Esophagus muscularis mucosa (tissue), 4 donors: ENCODE measurements at regions not wholly inside any gene's neighbourhood (a gene's known extent, or its start where the extent isn't known, plus 50 kb on each side); places are given as distances from the start of the nearest gene placed in this dataset.

Source experiments
- DNase-seq: peaks from one replicate; pipeline ENCODE4 v3.0.0-alpha.2; 2017; ENCODE audit errors: extremely low spot score
- H3K27ac ChIP-seq, 4 donors: fragments of 200-600 bp; sonication (generic); replicated peaks in 1 of 4; 1 replicate in 3 of 4; 2 replicates in 1 of 4; pipeline ENCODE4 v1.5.1; 2016 to 2019; ENCODE audit warnings: mild to moderate bottlenecking in 1 of 4
- H3K27me3 ChIP-seq, 4 donors: fragments of 200-600 bp; sonication (generic); one replicate each; pipeline versions ENCODE4 v1.5.1 to v1.6.0; 2016 to 2019
- H3K36me3 ChIP-seq, 4 donors: fragments of 200-600 bp; sonication (generic); one replicate each; pipeline ENCODE4 v1.5.1; 2016 to 2019
- H3K4me1 ChIP-seq, 4 donors: fragments of 200-600 bp; sonication (generic); one replicate each; pipeline ENCODE4 v1.5.1; 2016 to 2019
- H3K4me3 ChIP-seq, 4 donors: fragments of 200-600 bp; sonication (generic); 1 replicate in 2 of 4; 2 replicates in 2 of 4; pipeline ENCODE4 v1.5.1; 2016 to 2019; ENCODE audit warnings: mild to moderate bottlenecking in 4 of 4, moderate library complexity in 1 of 4
- H3K9me3 ChIP-seq, 4 donors: fragments of 200-600 bp; sonication (generic); 1 replicate in 3 of 4; 2 replicates in 1 of 4; pipeline ENCODE4 v1.5.1; 2016 to 2019
- EP300 ChIP-seq: sonication (generic); formaldehyde crosslinking; IDR thresholded peaks from one replicate; pipeline ENCODE4 v1.6.1; 2017; ENCODE audit warnings: antibody characterized with exemption
- POLR2A ChIP-seq: fragments of 450-650 bp; IDR thresholded peaks from one replicate; pipeline ENCODE4 v1.6.1; 2017; ENCODE audit warnings: antibody characterized with exemption, moderate library complexity, mild to moderate bottlenecking, low read depth
- POLR2AphosphoS5 ChIP-seq, 2 donors: sonication (generic); formaldehyde crosslinking; IDR thresholded peaks; one replicate each; pipeline ENCODE4 v1.6.1; 2017; ENCODE audit warnings: antibody characterized with exemption in 2 of 2
- WGBS: methylation state at CpG from one replicate; pipeline ENCODE4 v1.1.5; 2018; 5-methylcytosine and 5-hydroxymethylcytosine counted together
- intact Hi-C: fragments of 100-400 bp; cut with DNase I; formaldehyde crosslinking; loops from one replicate; pipeline ENCODE4 v1.15.1; 2023
- TF ChIP-seq, protein P1 (sequence below), 3 experiments: fragments of 200-600 bp in 2 of 3; fragments of 450-650 bp in 1 of 3; sonication (generic) in 2 of 3; IDR thresholded peaks; one replicate each; pipeline ENCODE4 v1.5.1; 2017 to 2019; ENCODE audit warnings: antibody characterized with exemption in 3 of 3, mild to moderate bottlenecking in 2 of 3, moderate library complexity in 1 of 3

DNA sequence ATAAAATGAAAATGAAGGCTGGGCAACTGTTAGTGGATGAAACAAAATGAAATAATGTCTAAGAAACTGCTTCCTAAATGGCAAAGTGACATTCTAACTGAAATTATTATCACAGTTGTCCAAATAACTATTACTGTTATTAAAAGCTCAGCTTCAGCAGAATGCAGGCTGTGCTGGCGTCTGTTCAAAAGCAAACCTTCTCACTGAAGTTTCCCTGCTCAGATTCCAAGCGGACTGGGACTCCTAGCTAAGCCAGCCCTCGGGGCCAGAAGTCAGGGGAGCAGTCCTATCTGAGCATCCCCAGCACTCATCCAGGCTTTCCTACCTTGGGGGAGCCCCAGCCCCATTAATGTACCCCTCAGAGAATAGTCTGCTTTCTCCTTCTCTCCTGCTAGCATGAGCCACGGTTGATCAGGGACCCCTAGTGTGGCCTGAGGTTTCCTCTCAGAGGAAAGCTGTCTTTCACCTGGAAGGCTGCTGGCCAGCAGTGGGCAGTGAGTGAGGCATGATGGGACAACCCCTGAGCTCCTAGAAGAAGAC is 1167.3 kb downstream of the TBC1D22A start:
- DNase-seq, result peak; percentile 66
- Histone ChIP-seq H3K27me3 (peaks cover 0 to 28% (median 0%) of the 10 kb centered on the region in 4 donors), H3K4me1 (no peaks in the 10 kb centered on the region), H3K36me3 (no peaks in the 10 kb centered on the region), H3K4me3 (no peak overlapping the region), H3K27ac (no peak overlapping the region), H3K9me3 (peaks cover 0 to 3% (median 2%) of the 10 kb centered on the region in 4 donors)
- 33% methylated on average over 3 of the region's 4 CpGs for WGBS
- intact Hi-C loops, result no loop called here
- TF ChIP-seq POLR2AphosphoS5 (IDR thresholded peaks at IDR 0.05), result no peak
- TF ChIP-seq EP300, result no peak
- TF ChIP-seq, protein P1, sequence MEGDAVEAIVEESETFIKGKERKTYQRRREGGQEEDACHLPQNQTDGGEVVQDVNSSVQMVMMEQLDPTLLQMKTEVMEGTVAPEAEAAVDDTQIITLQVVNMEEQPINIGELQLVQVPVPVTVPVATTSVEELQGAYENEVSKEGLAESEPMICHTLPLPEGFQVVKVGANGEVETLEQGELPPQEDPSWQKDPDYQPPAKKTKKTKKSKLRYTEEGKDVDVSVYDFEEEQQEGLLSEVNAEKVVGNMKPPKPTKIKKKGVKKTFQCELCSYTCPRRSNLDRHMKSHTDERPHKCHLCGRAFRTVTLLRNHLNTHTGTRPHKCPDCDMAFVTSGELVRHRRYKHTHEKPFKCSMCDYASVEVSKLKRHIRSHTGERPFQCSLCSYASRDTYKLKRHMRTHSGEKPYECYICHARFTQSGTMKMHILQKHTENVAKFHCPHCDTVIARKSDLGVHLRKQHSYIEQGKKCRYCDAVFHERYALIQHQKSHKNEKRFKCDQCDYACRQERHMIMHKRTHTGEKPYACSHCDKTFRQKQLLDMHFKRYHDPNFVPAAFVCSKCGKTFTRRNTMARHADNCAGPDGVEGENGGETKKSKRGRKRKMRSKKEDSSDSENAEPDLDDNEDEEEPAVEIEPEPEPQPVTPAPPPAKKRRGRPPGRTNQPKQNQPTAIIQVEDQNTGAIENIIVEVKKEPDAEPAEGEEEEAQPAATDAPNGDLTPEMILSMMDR (IDR thresholded peaks at IDR 0.05), result no peak
- no peak for TF ChIP-seq POLR2A

DNA sequence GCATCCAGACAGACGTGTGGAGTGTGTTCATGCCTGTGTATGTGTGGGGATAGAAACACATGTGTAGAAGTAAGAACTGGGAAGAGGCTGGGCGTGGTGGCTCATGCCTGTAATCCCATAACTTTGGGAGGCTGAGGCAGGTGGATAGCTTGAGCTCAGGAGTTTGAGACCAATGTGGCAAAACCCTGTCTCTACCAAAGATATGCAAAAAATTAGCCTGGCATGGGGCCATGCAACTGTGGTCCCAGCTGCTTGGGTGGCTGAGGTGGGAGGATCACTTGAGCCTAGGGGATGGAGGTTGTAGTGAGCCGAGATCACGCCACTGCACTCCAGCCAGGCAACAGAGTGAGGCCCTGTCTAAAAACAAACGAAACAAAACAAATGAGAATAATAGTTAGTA is 1166.6 kb downstream of the TBC1D22A start:
- Histone ChIP-seq H3K36me3 (no peaks in the 10 kb centered on the region), H3K9me3 (peaks cover 0 to 7% (median 3%) of the 10 kb centered on the region in 4 donors), H3K27ac (no peak overlapping the region), H3K4me1 (no peaks in the 10 kb centered on the region), H3K27me3 (peaks cover 0 to 28% (median 0%) of the 10 kb centered on the region in 4 donors), H3K4me3 (no peak overlapping the region)
- TF ChIP-seq, protein P1 (IDR thresholded peaks at IDR 0.05), result no peak
- TF ChIP-seq POLR2AphosphoS5 (IDR thresholded peaks at IDR 0.05) (no peak), EP300 (no peak), POLR2A (no peak)
- WGBS, result 58% methylated on average over 5 of the region's 5 CpGs
- DNase-seq, result peak; percentile 21
- intact Hi-C loops, result no loop called here

DNA sequence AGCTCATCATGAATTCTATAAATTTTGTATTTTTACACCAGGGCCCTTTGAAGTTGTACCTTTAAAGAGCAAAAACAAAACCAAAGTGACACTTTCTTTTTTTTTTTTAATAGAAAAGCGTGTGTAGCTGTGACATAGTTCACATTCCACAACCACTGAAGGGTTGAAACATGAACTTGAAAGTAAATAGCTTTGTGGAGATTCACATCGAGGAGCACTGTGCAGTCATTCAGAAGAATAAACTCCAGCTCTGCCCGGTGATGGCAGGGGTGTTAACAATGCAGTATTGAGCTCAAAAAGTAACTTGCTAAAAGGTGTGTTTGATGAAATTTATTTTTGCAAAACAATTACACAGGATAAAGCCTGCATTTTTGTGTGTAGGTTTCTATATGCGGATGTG is 1166.2 kb downstream of the TBC1D22A start:
- Histone ChIP-seq H3K27me3 (peaks cover 0 to 28% (median 0%) of the 10 kb centered on the region in 4 donors), H3K36me3 (no peaks in the 10 kb centered on the region), H3K4me1 (no peaks in the 10 kb centered on the region), H3K27ac (no peak overlapping the region), H3K9me3 (peaks cover 0 to 10% (median 4%) of the 10 kb centered on the region in 4 donors), H3K4me3 (no peak overlapping the region)
- intact Hi-C loops, result no loop called here
- TF ChIP-seq, protein P1 (IDR thresholded peaks at IDR 0.05), result no peak
- WGBS, result 39% methylated on average over 4 of the region's 4 CpGs
- DNase-seq, result no peak

DNA sequence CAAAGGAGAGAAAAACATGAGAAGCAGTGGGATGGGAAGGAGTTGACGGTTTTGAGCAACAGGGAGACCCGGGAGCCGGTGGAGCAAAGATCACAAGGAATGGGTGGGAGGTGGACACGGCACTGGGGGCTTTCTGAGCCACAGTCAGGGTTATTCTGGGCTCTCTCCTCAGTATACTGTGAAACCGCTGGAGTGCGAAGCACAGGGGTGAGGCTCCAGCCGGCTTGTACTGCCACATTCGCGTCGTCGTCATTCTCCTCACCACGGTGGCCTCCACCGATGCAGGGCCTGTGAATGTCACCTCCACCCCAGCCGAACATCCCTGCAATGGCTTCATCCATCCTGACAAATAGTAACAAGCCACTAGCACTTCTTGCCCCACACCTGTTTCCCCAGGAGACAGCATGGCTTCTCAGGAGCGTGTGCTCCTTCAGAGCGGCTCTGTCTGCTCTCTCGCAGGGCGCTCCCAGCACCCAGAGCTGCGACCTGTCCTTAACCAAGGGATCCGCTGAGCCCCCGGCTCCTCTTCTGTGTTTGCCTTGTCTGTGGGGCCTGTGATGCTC is 1165.3 kb downstream of the TBC1D22A start:
- intact Hi-C loops, result no loop called here
- 89% methylated on average over 21 of the region's 21 CpGs for WGBS
- no peak for DNase-seq
- Histone ChIP-seq H3K27me3 (peaks cover 0 to 33% (median 0%) of the 10 kb centered on the region in 4 donors), H3K4me1 (no peaks in the 10 kb centered on the region), H3K4me3 (no peak overlapping the region), H3K36me3 (no peaks in the 10 kb centered on the region), H3K9me3 (peaks cover 0 to 12% (median 4%) of the 10 kb centered on the region in 4 donors), H3K27ac (no peak overlapping the region)
- no peak for TF ChIP-seq POLR2AphosphoS5 (IDR thresholded peaks at IDR 0.05)

DNA sequence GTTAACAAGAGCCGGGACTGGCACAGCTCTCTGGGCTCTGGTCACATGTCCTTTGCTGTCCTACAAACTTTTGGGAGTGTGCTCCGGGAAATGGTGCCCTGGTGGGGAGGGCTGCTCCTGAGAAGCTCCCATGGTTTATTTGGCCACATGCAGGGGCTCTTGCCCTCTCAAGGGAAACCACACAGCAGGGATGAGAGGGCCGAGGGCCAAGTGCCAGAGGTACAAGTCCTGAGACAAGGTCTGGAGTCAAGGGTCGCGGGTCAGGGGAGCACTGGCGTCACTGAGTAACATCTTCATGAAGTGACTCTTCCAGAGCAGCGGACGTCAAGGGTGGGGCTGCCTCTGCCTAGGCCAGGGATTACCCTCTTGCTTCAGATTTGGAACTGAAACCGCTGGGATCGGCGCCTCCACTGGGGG is 1160.6 kb downstream of the TBC1D22A start:
- H3K4me3 ChIP-seq, result no peak overlapping the region
- peak; percentile 57 for DNase-seq
- no peak overlapping the region for H3K27ac ChIP-seq
- intact Hi-C loops, result no loop called here
- WGBS, result 82% methylated on average over 9 of the region's 11 CpGs
- no peaks in the 10 kb centered on the region for H3K36me3 ChIP-seq
- peaks cover 0 to 12% (median 4%) of the 10 kb centered on the region in 4 donors for H3K9me3 ChIP-seq
- no peaks in the 10 kb centered on the region for H3K4me1 ChIP-seq
- TF ChIP-seq EP300 (no peak), POLR2A (no peak)
- H3K27me3 ChIP-seq, result peaks cover 0 to 22% (median 0%) of the 10 kb centered on the region in 4 donors

DNA sequence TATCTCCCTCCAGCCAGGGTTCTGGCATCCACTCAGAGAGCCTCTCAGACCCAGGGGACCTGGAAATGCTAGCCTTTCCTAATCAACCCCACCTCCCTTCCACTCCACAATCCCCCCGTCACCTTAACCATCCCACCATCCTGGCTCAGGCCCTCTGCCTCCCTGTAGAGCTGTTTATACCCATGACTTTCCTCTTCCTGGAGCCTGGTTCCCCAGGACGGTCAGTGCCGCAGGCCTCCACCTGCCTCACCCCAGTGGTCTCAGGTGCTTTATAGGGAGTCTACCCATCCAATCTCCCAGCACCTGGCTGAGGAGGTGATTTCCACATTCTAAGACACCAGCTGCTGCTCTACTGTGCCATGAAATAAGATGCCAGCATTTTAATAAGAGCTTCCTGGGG is 1159.5 kb downstream of the TBC1D22A start:
- Histone ChIP-seq H3K36me3 (no peaks in the 10 kb centered on the region), H3K27ac (no peak overlapping the region), H3K27me3 (peaks cover 0 to 16% (median 0%) of the 10 kb centered on the region in 4 donors), H3K4me3 (no peak overlapping the region), H3K4me1 (no peaks in the 10 kb centered on the region), H3K9me3 (peaks cover 0 to 12% (median 4%) of the 10 kb centered on the region in 4 donors)
- intact Hi-C loops, result no loop called here
- DNase-seq, result peak; percentile 79
- TF ChIP-seq, protein P1 (IDR thresholded peaks at IDR 0.05), result no peak
- TF ChIP-seq POLR2AphosphoS5 (IDR thresholded peaks at IDR 0.05) (no peak), POLR2A (no peak), EP300 (no peak)
- 92% methylated on average over 3 of the region's 3 CpGs for WGBS
